SK-N-SH treated with all-trans-retinoic acid at 6 μM for 48 hours (cell line): ENCODE measurements at regions not wholly inside any gene's neighbourhood (a gene's known extent, or its start where the extent isn't known, plus 50 kb on each side); places are given as distances from the start of the nearest gene placed in this dataset.

Source experiments
- ARNTL ChIP-seq: fragments of 450-650 bp; formaldehyde crosslinking; IDR thresholded peaks from 2 replicates; pipeline ENCODE4 v1.5.0; 2020; ENCODE audit warnings: low read depth, mild to moderate bottlenecking, moderate library complexity, borderline replicate concordance
- CSDC2 ChIP-seq: fragments of 250-450 bp; sonication (Bioruptor Pico); IDR thresholded peaks from 2 replicates; pipeline ENCODE4 v1.5.0; 2020; ENCODE audit warnings: mild to moderate bottlenecking, moderate library complexity
- RARB ChIP-seq: fragments of 250-450 bp; sonication (Bioruptor Pico); IDR thresholded peaks from 2 replicates; pipeline ENCODE4 v1.8.0; 2021; ENCODE audit warnings: mild to moderate bottlenecking, moderate library complexity
- ZFP30 ChIP-seq: fragments of 450-650 bp; formaldehyde crosslinking; IDR thresholded peaks from 2 replicates; pipeline ENCODE4 v1.5.0; 2022; ENCODE audit warnings: mild to moderate bottlenecking, moderate library complexity
- TF ChIP-seq, protein P1 (sequence below): fragments of 250-450 bp; sonication (Bioruptor Pico); IDR thresholded peaks from 2 replicates; pipeline ENCODE4 v1.8.0; 2021; ENCODE audit warnings: low read depth, mild to moderate bottlenecking, moderate library complexity, borderline replicate concordance

GRCh38 chr12:126627596-126627995 lies 1562.4 kb downstream of the AACS start:
- TF ChIP-seq RARB (CRISPR knock-in tag) (no peak), ARNTL (CRISPR knock-in tag) (no peak), ZFP30 (CRISPR knock-in tag) (no peak), CSDC2 (no peak)
- TF ChIP-seq, protein P1, sequence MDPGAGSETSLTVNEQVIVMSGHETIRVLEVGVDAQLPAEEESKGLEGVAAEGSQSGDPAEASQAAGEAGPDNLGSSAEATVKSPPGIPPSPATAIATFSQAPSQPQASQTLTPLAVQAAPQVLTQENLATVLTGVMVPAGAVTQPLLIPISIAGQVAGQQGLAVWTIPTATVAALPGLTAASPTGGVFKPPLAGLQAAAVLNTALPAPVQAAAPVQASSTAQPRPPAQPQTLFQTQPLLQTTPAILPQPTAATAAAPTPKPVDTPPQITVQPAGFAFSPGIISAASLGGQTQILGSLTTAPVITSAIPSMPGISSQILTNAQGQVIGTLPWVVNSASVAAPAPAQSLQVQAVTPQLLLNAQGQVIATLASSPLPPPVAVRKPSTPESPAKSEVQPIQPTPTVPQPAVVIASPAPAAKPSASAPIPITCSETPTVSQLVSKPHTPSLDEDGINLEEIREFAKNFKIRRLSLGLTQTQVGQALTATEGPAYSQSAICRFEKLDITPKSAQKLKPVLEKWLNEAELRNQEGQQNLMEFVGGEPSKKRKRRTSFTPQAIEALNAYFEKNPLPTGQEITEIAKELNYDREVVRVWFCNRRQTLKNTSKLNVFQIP (CRISPR knock-in tag), result no peak
